ENCODE measurements at regions not wholly inside any gene's neighbourhood (a gene's known extent, or its start where the extent isn't known, plus 50 kb on each side); places are given as distances from the start of the nearest gene placed in this dataset.

GRCh38 chr5:123806644-123807043 is 294.7 kb downstream of the CSNK1G3 start (continued):
- no peak for TF ChIP-seq SP4 (IDR thresholded peaks at IDR 0.05; ENCODE audit: low read length)

GRCh38 chr5:123805300-123805699 is 293.3 kb downstream of the CSNK1G3 start:
- H3K4ac ChIP-seq (replicated peaks; ENCODE audit: insufficient read length, low read depth, low read length): no peak overlapping the region
- POLR2A ChIA-PET (ENCODE audit: partially characterized antibody): no interaction called here
- H2BK12ac ChIP-seq (ENCODE audit: low read depth, low read length): no peak overlapping the region
- no peaks in the 10 kb centered on the region for H4K20me1 ChIP-seq (replicated peaks in 1 of 2; ENCODE audit: control insufficient read depth in 1 of 2, insufficient read depth in 2 of 2, low read length in 2 of 2)
- H2AK5ac ChIP-seq (ENCODE audit: low read depth, low read length): no peak overlapping the region
- no peaks in the 10 kb centered on the region for H3K79me1 ChIP-seq (ENCODE audit: low read depth, low read length)
- H4K5ac ChIP-seq (ENCODE audit: insufficient read length, low read depth, low read length): no peak overlapping the region
- H3K27me3 ChIP-seq (replicated peaks in 1 of 4; ENCODE audit: control insufficient read depth in 3 of 4, extremely low read depth in 1 of 4, insufficient read depth in 3 of 4, low read length in 3 of 4): no peaks in the 10 kb centered on the region
- no peak overlapping the region for H4K91ac ChIP-seq (replicated peaks; ENCODE audit: insufficient read length, low read length)
- no peak overlapping the region for H2BK5ac ChIP-seq (ENCODE audit: low read depth, low read length)
- CTCF ChIA-PET (ENCODE audit: partially characterized antibody): interaction anchor here (1.0 kb wide), 1 partner anchor 216 kb away, joined by 3 read pairs; no protein-coding TSS in a partner anchor
- no peak overlapping the region for H2BK20ac ChIP-seq (ENCODE audit: low read length)
- no peak overlapping the region for H4K8ac ChIP-seq (ENCODE audit: extremely low read depth, insufficient read depth, low read length)
- H3K27ac ChIP-seq (ENCODE audit: low read depth, low read length): no peak overlapping the region
- H3K56ac ChIP-seq (replicated peaks; ENCODE audit: insufficient read length, low read depth, low read length): no peak overlapping the region
- H3K4me3 ChIP-seq (ENCODE audit: extremely low read depth in 1 of 4, insufficient read depth in 2 of 4, low read depth in 3 of 4, low read length in 4 of 4): no peak overlapping the region
- peaks cover 0 to 17% (median 9%) of the 10 kb centered on the region in 4 experiments; a peak in 3 of 7 replicates for H3K4me1 ChIP-seq (replicated peaks in 1 of 4; ENCODE audit: control insufficient read depth in 3 of 4, insufficient read depth in 4 of 4, low read length in 3 of 4)
- no peak for TF ChIP-seq NRF1 (IDR thresholded peaks at IDR 0.05; ENCODE audit: low read depth, low read length)
- TF ChIP-seq, protein P1, sequence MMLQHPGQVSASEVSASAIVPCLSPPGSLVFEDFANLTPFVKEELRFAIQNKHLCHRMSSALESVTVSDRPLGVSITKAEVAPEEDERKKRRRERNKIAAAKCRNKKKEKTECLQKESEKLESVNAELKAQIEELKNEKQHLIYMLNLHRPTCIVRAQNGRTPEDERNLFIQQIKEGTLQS (IDR thresholded peaks at IDR 0.05; ENCODE audit: insufficient read depth, low read depth, low read length): no peak
- no peak for TF ChIP-seq CEBPB (IDR thresholded peaks at IDR 0.05; ENCODE audit: low read depth, low read length)
- TF ChIP-seq SP4 (IDR thresholded peaks at IDR 0.05; ENCODE audit: low read length): no peak
- H3K14ac ChIP-seq (ENCODE audit: insufficient read length): no peak overlapping the region
- no peaks in the 10 kb centered on the region for H3K9me3 ChIP-seq (ENCODE audit: insufficient read depth in 2 of 2, low read depth in 1 of 2, low read length in 1 of 2)
- H3K23me2 ChIP-seq (ENCODE audit: low read depth, low read length): no peaks in the 10 kb centered on the region
- FAIRE-seq: no peak
- H3K79me2 ChIP-seq (ENCODE audit: control insufficient read depth in 1 of 2, insufficient read depth in 2 of 2, low read length in 2 of 2): no peaks in the 10 kb centered on the region
- no peaks in the 10 kb centered on the region for H3K36me3 ChIP-seq (ENCODE audit: control insufficient read depth in 2 of 4, insufficient read depth in 4 of 4, low read length in 3 of 4)
- no peak overlapping the region for H2BK15ac ChIP-seq (ENCODE audit: low read length)
- H2BK120ac ChIP-seq (replicated peaks; ENCODE audit: low read depth, low read length): no peak overlapping the region
- H3K4me2 ChIP-seq (ENCODE audit: insufficient read depth in 1 of 2, low read depth in 2 of 2, low read length in 2 of 2): no peak overlapping the region
- H3K23ac ChIP-seq (ENCODE audit: insufficient read length): no peak overlapping the region
- DNase-seq (ENCODE audit: low read depth in 1 of 2, low spot score in 2 of 2): no peak
- no peak overlapping the region for H3K9ac ChIP-seq (replicated peaks in 1 of 4; ENCODE audit: extremely low read depth in 1 of 4, low read depth in 3 of 4, low read length in 3 of 4)
- no peak overlapping the region for H3K18ac ChIP-seq (ENCODE audit: extremely low read depth, low read length)
- H2AFZ ChIP-seq (ENCODE audit: low read length): no peak overlapping the region

All from H1 (cell line).